GM10266 (cell line): ENCODE measurements at regions not wholly inside any gene's neighbourhood (a gene's known extent, or its start where the extent isn't known, plus 50 kb on each side); places are given as distances from the start of the nearest gene placed in this dataset.

Experiments used
- DNase-seq: peaks from one replicate; pipeline ENCODE4 v3.0.0; 2012; ENCODE audit errors: extremely low spot score
- TF ChIP-seq, protein P1 (sequence below): IDR thresholded peaks from 2 replicates; pipeline ENCODE4 v1.5.1; 2012; ENCODE audit warnings: mild to moderate bottlenecking, low read depth; ENCODE audit not compliant: control insufficient read depth, insufficient read depth; ENCODE audit errors: missing control alignments

DNA sequence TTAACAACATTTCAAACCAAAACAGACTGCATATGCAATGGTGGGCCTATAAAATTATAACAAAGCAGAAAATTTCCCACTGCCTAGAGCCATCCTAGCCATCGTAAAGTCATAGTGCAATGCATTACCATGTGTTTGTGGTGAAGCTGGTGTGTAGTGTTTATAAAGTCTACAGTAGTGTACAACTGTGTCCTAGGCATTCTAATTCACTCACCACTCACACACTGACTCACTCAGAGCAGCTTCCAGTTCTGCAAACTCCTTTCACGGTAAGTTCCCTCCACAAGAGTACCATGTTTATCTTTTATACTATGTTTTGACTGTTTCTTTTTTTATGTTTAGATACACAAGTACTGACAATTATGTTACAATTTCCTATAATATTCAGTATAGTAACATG lies 1104.1 kb upstream of the PHF14 start:
- DNase-seq = no peak
- TF ChIP-seq, protein P1, sequence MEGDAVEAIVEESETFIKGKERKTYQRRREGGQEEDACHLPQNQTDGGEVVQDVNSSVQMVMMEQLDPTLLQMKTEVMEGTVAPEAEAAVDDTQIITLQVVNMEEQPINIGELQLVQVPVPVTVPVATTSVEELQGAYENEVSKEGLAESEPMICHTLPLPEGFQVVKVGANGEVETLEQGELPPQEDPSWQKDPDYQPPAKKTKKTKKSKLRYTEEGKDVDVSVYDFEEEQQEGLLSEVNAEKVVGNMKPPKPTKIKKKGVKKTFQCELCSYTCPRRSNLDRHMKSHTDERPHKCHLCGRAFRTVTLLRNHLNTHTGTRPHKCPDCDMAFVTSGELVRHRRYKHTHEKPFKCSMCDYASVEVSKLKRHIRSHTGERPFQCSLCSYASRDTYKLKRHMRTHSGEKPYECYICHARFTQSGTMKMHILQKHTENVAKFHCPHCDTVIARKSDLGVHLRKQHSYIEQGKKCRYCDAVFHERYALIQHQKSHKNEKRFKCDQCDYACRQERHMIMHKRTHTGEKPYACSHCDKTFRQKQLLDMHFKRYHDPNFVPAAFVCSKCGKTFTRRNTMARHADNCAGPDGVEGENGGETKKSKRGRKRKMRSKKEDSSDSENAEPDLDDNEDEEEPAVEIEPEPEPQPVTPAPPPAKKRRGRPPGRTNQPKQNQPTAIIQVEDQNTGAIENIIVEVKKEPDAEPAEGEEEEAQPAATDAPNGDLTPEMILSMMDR = no peak

DNA sequence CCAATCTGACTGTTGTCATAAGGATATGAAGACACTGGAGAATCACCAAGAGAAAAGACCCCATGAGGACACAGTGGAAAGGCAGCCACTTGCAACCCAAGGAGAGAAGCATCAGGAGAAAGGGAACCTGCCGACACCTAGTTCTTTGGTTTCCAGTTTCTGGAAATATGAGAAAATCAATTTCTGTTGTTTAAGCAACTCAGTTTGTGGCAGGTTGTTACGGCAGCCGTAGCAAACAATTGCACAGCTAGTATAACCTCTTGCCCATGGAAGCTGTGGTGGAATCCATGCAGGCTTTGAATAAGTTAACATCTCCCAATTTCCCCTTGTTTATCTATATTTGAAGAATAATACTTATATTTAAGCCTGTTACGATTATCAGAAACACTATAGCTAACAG lies 1103.0 kb upstream of the PHF14 start:
- TF ChIP-seq, protein P1 = no peak
- no peak for DNase-seq

DNA sequence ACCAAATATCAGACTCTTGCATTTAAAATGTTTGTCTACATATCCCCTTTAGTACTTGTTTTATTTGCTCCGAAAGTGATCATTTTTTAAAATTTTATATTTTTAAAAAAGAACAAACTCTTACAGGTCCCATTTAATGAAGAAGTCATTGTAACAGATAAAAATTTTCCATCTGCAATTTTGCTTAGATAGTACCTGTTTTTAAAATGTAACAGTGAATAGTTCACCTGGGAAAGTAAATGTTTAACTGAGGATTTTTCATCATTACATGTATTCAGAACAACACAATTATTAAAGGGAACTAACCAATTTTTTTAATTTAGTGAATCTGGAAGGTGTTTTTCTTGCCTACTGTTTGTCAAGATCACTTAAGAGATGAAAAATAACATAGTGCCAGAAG lies 1099.5 kb upstream of the PHF14 start:
- TF ChIP-seq, protein P1 = no peak
- no peak for DNase-seq

DNA sequence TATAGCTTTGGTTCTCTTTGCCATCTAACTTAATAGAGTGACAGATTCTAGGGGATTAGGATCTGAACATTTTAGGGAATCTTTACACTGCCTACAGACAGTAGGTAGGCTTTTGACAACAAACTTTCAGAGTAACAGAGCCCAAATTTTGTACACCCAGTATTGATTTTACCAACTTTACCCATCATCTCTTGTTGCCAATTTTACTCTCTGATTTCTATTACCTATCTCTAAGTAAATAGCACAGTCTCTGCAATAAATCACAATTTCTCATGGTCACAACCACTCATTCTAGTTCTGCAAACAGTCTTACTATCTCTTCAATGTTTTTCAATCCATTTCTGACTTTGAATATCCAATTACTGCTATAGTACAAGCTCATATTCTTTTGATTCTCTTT lies 1097.6 kb upstream of the PHF14 start:
- TF ChIP-seq, protein P1 = no peak

DNA sequence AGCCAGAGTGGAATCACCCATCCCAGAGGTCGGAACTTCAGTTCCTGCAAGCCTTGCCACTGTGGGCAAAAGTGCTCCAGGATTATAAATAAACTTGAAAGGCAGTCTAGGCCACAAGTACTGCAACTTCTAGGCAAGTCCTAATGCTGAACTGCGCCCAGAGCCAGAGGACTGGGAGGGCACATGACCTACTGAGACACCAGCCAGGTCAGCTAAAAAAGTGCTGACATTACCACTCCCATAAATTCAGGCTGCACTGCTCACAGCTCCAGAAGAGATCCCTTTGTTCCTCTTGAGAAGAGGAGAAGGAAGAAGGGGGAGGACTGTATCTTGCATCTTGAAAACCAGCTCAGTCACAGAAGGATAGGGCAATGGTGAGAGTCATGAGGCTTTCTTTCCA lies 1084.1 kb upstream of the PHF14 start:
- no peak for DNase-seq
- TF ChIP-seq, protein P1 = no peak

More for the DNA sequence above, 1097.6 kb upstream of the PHF14 start:
- DNase-seq = no peak

DNA sequence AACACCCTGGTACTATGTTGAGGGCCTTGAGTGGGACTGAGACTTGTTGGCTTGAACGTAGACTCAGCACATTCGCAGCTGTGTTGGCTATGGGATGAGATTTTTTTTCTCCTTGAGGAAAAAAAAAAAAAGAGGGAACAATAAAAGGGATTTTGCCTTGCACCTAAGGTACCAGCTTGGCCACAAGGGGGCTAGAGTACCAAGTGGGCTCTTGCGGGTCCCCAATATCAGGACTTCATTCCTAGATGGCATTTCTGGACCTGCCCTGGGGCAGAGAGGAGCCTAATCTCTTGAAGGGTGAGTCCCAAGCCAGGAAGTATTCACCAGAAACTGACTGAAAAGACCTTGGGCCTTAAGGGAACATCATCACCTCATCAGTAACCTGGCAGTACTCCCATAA lies 1083.6 kb upstream of the PHF14 start:
- DNase-seq = no peak
- TF ChIP-seq, protein P1 = no peak

DNA sequence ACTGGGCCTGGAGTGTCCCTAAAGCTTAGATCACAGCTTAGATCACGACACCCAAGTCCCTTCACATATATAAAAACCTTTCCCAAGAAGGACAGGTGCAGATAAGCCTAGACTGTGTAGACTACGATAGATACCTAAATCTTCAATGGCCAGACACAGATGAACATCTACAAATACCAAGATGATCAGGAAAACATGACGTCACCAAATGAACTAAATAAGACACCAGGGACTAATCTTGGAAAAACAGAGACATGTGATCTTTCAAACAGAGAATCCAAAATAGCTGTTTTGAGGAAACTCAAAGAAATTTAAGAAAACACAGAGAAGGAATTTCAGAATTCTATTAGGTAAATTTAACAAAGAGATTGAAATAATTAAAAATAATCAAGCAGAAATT lies 1082.6 kb upstream of the PHF14 start:
- no peak for DNase-seq
- TF ChIP-seq, protein P1 = no peak
